ENCODE measurements at regions not wholly inside any gene's neighbourhood (a gene's known extent, or its start where the extent isn't known, plus 50 kb on each side); places are given as distances from the start of the nearest gene placed in this dataset.

DNA sequence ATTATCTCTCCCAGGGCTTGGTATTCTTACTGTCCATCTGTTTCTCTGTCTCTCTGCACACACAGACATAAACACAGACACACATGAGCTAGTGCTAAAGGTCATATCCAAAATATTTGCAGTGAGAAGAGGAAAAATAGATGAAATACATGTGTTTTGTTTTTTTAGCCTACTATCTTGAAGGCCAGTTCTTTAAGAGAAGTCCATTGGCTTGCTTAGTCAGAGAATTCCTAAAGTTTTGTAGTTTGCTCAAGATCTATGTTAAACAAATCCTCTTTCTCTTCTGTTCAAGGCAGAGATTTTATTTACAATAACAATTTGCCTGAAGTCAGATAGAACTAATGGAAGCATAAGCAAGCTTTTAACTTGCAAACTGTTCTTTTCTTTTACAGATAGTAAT lies 120.0 kb upstream of the AKIRIN2 start:
- Histone ChIP-seq H3K4me3 (replicated peaks in 1 of 3; ENCODE audit: insufficient read depth in 1 of 3, low read depth in 1 of 3, low read length in 3 of 3) (no peak overlapping the region), H3K9me3 (replicated peaks; ENCODE audit: control insufficient read depth, insufficient read depth, low read length) (no peaks in the 10 kb centered on the region), H4K20me1 (replicated peaks; ENCODE audit: control insufficient read depth, extremely low read depth, insufficient read depth, low read length) (no peaks in the 10 kb centered on the region), H3K4me1 (ENCODE audit: control insufficient read depth, extremely low read depth, insufficient read depth, low read length) (no peaks in the 10 kb centered on the region), H3K36me3 (ENCODE audit: control insufficient read depth in 2 of 2, extremely low read depth in 1 of 2, insufficient read depth in 2 of 2, low read length in 2 of 2) (no peaks in the 10 kb centered on the region), H3K27me3 (ENCODE audit: control insufficient read depth in 2 of 2, insufficient read depth in 2 of 2, low read length in 2 of 2) (no peaks in the 10 kb centered on the region), H3K79me2 (ENCODE audit: control insufficient read depth, insufficient read depth, low read length) (no peaks in the 10 kb centered on the region), H3K27ac (ENCODE audit: insufficient read depth, low read depth, low read length) (no peak overlapping the region), H3K9me1 (replicated peaks; ENCODE audit: control insufficient read depth, extremely low read depth, insufficient read depth, low read length) (no peaks in the 10 kb centered on the region), H3K4me2 (ENCODE audit: insufficient read depth, low read length) (no peak overlapping the region), H3K9ac (replicated peaks; ENCODE audit: extremely low read depth, insufficient read depth, low read length) (no peak overlapping the region), H2AFZ (ENCODE audit: low read depth, low read length) (no peak overlapping the region)
- dilution Hi-C loops (cut with MboI; ENCODE audit: extremely low pct_ligation_motif_present, low sequenced_read_pairs) (no loop called here), intact Hi-C loops (cut with micrococcal nuclease) (no loop called here)
- ChIA-PET CTCF (interaction anchor here (0.9 to 1.0 kb wide), 2 partner anchors 9 to 10 kb away, joined by 3 read pairs; no protein-coding TSS in a partner anchor), POLR2A (no interaction called here)
- FAIRE-seq, result no peak
- TF ChIP-seq MYC (IDR thresholded peaks at IDR 0.05; ENCODE audit: low read depth, low read length), result no peak
- no peak for TF ChIP-seq FOS (IDR thresholded peaks at IDR 0.05; ENCODE audit: borderline replicate concordance, insufficient read depth, low read length)
- no peak for TF ChIP-seq CTCF (IDR thresholded peaks at IDR 0.05; ENCODE audit: extremely low read depth in 1 of 2, insufficient read depth in 1 of 2, low read depth in 1 of 2, low read length in 2 of 2)
- TF ChIP-seq JUN (IDR thresholded peaks at IDR 0.05; ENCODE audit: borderline replicate concordance, insufficient read depth, insufficient read length, low read depth), result no peak
- TF ChIP-seq GATA2 (IDR thresholded peaks at IDR 0.05; ENCODE audit: insufficient read depth, insufficient read length, low read depth, low read length), result no peak
- no peak for TF ChIP-seq EZH2 (IDR thresholded peaks at IDR 0.05; ENCODE audit: borderline replicate concordance, low read depth, low read length, severe bottlenecking)
- no TSS peak for BruUV-seq (replicated peaks)
- no peak for DNase-seq (ENCODE audit: low read depth, low spot score)
